GM19025 (cell line): ENCODE measurements at regions not wholly inside any gene's neighbourhood (a gene's known extent, or its start where the extent isn't known, plus 50 kb on each side); places are given as distances from the start of the nearest gene placed in this dataset.

Experiments
- ATAC-seq: cut with Tn5 transposase; IDR thresholded peaks from one replicate; pipeline ENCODE4 v1.9.1; 2021; ENCODE audit warnings: mild to moderate bottlenecking, low read depth, moderate library complexity; ENCODE audit not compliant: unreplicated experiment

DNA sequence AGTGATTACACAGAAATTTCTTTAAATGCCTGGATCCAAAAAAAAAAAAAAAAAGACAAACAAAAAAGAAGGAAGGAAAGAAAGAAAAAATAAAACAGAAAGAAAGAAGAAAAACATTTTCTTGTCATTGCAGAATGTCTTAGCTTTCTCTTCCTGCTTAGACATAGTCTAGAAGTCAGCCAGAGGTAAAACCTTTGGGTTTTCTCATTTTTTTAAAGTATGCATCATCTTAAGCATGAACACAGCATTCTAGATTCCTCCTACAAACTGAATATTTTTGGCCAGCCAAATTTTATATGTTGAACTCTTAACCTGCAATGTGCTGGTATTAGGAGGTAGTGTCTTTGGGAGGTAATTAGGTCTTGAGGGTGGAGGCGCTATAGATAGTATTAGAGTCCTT is 243.9 kb downstream of the TRIB2 start:
- no peak for ATAC-seq

DNA sequence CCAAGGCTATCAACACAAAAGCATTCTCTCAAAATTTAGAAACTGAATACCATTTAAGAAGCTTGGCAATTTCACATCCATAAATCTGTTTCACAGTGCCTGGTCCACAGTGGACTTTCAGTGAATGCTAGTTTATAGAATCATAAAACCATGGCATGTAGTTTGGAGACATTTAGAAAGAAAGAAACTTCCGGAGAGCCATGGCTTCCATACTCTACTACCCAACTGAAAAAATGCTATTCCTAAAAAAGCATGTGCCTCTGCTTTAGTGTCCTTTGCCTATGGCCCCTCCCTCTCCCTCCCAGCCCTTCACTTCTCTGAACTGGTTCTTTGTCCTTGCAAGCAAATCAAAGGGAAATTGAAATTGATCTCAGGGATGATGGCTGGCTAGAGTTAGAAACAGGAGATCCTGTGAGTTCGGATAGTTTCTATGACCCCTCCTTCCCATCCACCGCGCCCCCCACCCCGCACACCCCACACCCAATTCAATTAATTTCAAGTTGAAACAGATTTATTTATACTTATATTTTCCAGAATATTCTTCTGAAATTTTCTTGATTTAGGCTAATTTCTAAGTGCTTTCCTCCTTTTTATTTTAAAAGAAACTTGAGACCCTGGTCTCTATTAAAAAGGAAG is 248.3 kb downstream of the TRIB2 start:
- no peak for ATAC-seq

DNA sequence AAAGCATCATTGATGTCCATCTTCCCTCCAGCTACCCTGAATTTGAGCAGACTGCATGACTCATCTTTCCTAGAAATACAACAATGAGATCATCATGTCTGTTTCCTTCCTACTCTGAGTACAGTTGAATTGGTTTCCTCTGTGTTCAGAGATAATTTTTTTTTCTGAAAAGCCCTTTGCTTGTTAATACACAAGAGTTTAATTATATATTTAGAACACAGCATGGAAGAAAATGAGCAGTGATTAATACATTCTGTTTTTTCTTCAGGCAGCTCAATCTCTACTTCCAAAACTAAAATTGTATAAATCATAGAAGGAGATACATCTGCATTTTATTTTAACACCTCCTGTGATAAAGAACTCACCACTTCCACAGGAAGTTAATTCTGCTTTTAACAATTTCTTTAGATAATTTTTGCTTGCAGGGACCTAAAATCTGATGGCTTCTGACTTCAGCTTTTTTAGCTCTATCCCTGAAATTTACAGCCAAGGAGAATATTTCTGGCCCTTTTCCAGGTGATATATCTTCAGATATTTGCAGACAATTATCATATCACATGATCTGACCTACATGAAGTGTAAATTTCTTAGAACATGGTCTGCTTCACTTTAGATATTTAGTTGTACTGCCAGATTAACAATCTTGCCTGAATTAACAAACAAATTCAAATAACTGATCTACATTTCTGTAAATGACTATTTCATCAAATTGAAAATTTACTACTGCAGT is 249.0 kb downstream of the TRIB2 start:
- no peak for ATAC-seq

DNA sequence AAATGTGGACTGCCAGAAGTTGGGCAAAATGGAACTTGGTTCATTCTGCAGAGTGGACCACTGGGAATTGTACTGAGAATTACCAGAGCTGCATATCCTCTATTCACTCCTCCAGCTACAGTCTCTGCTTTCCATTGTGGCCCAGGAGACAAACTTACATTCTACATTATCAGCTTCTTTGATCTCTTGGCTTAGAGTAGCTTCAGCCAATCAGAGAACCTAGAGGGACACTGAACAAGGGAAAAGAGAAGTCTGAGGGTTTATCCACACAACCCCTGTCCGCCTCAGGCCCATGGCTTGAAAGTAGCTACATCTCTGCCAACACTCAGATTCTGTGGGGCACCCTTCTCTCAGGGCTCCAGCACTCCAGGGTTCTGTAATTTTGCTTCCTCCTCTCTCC is 251.1 kb downstream of the TRIB2 start:
- no peak for ATAC-seq

DNA sequence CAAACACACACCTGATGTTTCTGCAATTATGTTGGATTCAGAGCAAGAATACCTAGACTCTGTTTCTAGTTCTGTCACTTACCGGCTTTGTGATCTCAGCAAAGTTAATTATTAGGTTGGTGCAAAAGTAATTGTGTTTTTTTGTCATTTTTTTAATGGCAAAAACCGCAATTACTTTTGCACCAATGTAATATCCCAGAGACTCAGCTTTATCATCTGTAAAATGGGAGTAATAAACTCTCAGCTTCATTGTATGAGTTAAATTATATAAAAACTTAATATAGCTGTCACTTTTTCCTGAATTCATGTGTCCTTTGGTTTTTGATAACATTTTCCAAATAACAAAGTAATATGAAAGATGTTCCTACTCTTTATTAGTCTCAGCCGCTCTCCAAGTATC is 251.7 kb downstream of the TRIB2 start:
- ATAC-seq: no peak

DNA sequence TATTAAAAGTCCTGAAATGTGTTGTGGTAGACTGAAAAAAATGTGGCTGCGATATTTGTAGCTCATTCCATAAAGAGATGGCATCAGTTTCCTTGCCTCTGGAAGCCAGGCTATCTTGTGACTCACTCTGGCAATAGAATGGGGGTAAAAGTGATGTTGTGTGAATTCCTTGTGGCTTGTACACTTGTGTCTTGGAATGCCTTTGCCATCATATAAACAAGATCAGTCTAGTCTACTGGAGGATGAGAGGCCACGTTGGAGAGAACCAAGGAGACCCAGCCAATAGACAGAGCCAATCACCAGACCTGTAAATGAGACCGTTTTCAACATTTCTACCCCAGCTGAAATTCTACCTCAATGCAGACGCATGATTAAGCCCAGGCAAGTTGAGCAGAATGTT is 254.1 kb downstream of the TRIB2 start:
- ATAC-seq: no peak

DNA sequence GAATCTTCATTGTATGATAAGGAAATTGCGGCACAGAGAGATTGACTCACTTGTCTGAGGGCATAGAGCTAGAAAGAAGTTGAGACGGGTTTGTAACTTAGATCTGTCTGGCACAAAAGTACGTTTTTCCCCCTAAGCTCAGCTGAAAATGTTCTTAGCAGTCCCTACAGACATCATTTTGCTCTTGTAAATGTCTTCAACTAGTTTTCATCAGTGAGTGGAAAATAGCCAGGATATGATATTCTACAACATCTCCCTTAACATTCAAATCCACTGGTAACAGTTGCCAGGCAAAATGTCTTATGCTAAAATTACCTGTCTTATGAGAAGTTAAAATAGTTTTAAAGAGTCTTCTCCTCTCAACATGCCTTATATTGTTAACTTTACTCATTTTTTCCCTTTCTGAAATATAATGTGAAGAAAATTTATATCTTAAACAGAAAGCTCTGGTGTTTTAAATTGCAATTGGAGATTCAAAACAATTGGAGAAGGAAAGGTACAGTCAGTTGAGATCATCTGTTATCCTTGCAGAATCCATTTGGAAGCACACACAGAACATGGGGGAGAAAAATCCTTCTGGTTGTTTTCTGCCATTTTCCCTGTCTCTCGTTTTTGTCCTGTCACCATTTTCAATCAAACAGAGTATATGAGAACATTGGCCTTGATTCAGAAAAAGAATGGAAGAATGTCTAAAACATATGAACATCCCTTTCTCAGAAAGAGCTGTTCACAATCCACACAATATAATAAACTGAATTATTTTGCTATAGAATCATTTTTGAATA is 255.0 kb downstream of the TRIB2 start:
- no peak for ATAC-seq

DNA sequence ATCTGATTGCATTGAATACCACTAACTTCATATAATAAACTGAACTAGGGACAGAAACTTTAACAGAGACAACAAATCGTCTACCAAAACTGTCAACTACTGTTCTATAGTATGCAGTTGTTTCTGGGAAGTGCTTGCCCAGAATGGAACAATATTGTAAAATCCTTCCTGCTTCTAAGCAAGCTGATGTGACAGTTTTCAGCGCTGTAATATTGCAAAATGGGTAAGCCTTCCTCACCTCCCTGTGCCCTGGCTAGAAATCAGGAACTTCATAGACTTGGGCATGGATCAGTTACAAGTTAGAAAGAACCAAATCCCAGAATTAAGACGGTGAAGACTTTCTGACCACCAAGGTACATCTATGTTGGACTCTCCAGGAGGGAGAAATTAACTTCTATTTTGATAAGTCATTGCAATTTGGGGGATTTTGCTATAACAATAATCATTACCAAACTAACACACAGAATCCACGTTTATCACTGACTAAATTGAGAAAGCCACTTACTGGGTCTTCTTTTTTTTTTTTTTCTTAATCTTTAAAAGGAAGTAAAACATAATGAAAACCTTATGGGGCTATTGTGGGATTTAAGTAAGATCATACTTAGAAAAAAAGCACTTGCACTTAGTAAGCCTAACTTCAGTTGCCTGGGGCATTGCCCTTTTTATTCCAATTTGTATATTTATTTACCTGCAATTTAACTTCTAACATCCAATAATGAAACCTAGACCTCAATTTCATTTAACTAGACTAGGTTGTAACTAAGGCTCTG is 261.5 kb downstream of the TRIB2 start:
- no peak for ATAC-seq

DNA sequence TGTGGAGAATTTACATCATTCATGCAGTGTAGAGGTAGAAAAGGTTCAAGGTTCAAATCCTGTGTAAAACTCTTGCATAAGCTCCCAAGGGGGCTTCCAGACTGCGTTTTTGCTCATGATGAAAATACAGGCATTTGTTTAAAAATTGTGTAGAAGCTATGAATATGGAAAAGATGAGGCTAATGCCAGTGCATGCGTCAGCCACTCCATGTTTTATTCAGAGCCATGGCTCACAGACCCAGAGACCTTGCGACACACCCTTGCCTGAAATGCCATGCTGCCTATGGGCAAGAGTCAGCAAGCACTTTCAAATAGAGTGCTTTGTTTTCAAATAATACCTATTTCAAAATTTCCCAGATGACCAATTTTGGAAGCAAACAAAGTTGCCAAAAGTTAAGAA is 262.3 kb downstream of the TRIB2 start:
- no peak for ATAC-seq

DNA sequence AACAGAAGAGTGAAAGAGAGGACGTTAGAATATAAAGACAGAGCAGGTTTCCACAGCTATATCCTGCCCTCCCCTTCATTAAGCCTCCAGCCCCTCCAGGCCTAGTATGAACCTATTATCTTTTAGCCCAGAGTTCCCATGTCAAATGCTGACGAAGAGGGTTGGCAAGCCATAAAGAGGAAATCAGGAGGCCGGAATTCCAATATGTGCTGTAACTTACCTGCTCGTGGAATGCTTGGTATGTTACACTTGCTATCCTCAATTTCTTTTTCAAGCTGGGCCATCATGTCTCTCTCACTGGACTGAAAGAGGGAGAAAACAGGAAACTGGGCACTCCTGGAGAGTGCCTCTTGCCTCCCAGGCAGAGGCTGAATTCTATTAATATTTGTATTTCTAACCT is 264.1 kb downstream of the TRIB2 start:
- ATAC-seq: no peak

DNA sequence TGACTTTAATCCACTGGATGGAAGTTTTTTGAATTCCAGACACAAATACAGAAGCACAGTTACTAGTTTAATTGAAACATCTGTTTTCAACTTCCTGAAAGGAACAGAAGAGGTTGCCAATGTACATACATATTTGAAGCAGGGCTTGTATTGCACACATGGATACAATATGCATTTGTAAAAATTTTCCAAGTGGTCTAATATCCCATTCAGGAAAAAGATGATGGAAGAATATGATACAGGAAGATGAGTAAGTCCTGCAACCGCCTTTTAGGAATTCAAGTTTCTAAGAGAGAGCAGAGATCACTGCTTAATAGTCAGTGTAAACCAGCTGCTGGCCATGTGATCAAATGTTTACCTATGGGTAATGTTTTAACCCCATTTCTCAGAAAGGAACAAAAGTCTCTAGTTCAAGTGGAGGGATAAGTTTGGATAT is 265.4 kb downstream of the TRIB2 start:
- ATAC-seq: no peak

DNA sequence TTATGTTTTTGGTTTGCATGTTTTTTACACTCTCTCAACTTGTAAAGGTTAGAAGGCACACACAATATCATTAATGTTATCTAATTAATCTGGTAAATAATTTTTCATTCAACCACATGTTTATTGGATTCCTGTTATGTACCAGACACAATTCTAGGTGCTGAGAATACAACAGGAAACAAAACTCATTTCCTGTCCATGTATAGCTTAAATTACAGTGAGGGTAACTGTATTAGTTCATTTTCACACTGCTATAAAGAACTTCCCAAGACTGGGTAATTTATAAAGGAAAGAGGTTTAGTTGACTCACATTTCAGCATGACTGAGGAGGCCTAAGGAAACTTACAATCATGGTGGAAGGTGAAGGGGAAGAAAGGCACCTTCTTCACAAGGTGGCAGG is 270.5 kb downstream of the TRIB2 start:
- ATAC-seq: no peak

DNA sequence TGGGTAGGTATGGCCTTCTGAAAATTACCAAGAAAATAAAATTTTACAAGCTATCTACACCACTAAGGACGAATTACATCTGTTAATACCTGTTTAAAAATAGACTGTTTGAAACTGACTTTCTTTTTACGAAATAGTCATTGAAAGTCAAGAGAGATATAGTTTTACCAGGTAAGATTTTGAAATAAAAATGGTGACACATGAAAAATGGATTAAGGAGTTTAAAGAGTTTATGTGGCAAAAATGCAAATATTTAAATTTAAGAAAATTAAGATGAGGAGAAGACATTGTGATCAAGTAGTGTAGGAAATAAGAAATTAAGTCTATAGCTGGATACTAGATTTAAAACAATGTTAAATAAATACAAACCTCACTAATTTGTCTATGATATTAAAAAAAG is 271.5 kb downstream of the TRIB2 start:
- ATAC-seq: no peak

DNA sequence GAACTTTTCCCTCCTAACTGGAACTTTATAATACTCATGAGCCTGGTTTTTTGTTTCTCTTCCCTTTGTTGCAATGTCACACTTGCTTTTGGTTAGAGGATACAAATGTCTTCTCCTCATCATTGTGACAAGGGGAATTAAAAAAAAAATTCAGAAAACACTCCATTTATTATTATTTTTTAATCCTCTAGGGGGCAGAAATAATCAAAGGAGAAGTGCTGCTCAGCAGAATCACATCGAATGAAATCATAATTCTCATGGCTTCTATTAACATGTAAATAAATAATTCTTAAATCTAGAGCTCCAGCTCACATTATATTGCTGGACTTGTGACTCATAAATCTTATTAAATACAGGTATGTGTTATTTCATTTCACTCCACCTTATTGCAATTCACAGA is 273.8 kb downstream of the TRIB2 start:
- ATAC-seq: no peak

DNA sequence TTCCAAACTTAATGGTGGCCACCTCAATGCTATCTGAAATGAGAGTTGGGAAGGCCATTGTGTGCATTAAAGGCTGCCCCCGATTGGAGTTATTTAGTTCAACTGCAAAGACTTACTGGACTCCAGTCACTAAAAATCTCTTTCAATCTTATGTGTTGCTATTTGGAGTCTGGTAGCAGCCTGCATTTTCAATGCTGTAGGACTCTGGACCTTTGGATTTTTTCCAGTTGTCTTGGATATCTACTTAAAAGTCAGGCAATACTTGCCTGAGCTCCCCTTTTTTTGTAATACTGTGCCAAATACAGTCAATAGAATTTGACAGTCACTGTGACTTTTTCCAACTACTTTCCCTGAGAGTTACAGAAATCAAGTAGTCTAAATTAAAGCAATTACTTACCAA is 281.9 kb downstream of the TRIB2 start:
- ATAC-seq: no peak

DNA sequence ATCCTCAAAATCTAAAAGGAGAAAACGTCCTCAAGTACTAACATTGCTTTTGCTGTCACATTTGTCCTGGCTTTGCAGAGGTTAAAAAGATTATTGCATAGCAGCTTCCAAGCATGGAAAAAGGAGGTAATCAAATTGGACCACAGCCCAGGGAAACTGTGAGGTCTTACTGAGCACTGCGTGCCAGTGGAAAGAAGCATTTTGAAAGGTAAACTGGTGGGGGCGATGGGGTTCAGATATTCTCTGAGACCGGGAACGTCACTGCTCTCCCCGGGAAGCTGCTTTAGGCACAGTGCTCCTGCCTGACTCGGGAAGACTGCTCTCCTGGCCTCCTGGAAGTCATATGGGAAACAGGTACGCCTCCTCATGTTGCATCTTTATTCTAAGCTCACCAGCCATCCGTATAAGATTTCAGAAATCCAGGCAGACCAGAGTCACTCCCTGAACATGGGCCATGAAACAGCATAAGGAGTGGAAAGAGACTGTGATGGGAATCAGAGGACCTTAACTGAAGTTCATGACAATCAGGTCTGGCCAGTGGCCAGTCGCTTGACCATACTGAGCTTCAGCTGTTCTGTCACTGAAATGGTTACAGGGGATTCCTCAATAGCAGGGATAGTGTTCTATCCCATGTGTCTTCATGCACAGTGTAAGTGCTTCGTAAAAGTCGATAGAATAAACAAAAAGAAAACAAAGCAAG is 284.1 kb downstream of the TRIB2 start:
- no peak for ATAC-seq

DNA sequence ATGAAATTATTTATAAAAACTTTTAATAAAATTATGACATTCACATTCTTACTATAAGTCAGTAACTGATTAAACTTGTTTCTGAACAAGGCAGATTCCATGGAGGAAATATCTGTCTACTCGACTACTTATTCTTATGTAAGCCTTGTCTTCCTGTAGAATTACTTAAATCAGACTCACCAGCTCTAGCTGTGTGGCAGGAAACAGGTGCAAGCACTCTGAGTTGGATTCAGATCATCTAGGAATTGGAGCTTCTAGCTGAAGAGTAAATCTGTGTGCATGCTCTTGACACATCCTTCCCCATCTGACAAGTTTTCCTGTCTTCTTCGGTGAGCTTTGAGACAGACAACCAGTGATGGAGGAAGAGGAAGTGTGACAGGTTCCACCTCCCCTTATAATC is 284.7 kb downstream of the TRIB2 start:
- no peak for ATAC-seq

DNA sequence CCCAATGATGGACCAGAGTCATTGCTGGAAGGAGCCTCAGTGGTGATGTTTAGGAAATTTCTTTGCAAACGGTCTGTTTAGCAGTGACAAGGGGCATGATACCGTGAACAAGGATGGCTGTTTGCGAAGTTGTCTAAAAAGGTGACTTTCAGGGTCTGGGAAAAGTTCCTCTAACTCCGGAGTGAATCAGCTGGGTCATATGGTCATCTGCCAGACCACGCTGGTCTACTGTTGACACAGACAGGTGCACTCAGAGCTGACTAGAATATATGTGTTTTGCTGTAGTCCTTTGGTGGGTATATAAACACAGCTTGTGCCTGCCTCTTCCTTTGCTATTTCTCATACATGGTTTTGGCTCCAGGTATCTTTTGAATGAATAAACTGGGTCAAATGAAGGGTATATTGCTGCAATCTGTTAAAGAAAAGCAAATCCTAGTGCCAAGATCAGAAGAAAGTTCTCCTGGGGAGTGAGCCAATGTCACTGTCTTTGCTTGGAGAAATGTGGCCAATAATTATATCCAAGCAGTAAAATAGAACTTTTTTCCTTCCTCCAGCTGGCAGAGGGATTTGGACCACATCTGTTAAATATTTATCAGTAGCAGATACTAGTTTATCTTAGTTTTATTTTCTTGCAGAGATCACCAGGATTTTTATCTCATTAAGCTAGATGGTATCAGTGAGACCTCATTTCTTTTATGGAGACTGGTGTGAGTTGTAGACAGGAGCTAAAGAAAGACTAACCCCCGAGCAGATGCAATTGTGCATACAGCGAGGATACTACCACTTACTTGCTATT is 286.0 kb downstream of the TRIB2 start:
- ATAC-seq: no peak

DNA sequence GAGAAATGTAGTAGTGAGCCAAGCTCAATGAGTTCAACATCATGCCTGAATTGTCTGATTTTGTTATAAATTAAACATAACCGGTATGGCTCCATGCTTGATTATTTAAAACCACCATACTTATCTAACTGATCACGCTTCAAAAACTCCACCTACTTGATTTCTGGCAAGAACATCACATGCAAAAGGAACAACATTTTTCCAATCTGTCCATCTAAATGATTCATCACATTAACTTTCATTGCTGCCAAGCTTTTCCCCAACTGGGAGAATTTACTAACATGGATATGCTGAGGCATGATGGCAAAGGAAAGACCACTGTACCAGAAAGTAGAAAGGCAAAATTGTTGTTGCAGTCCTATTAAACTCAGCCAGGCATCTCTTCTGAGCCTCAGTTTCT is 286.8 kb downstream of the TRIB2 start:
- no peak for ATAC-seq

DNA sequence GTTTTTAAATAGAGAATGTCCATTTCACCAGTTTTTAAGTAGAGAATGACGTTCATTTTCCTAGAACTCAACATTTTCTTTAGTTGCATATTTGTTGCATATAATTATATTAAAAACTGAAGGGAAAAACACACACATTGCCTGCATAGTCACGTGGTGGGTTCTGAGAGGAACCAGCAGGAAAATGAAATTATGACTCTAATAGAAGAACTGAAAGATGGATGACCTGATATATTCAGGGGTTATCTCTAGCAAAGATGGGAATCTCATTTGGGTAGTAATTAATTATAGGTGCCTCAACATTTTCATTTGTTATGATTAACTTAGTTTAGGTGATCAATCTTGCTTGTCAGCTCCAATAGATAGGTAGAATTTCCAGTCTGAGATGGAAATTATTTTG is 288.3 kb downstream of the TRIB2 start:
- no peak for ATAC-seq
